ENCODE measurements at regions not wholly inside any gene's neighbourhood (a gene's known extent, or its start where the extent isn't known, plus 50 kb on each side); places are given as distances from the start of the nearest gene placed in this dataset.

- TF ChIP-seq CTCF (IDR thresholded peaks at IDR 0.05): no peak
- TF ChIP-seq POLR2A (IDR thresholded peaks at IDR 0.05): no peak
Observed at GRCh38 chr5:103743421-103743820, 180.8 kb upstream of the NUDT12 start.
